GM12874 (cell line): ENCODE measurements at regions not wholly inside any gene's neighbourhood (a gene's known extent, or its start where the extent isn't known, plus 50 kb on each side); places are given as distances from the start of the nearest gene placed in this dataset.
A peak's percentile ranks its signal among the peaks of the same experiment; 100 is the strongest.

Source experiments
- TF ChIP-seq, protein P1 (sequence below): IDR thresholded peaks from 2 replicates; pipeline ENCODE4 v1.5.1; 2011; ENCODE audit warnings: low read depth, mild to moderate bottlenecking, control low read depth, low read length, moderate library complexity; ENCODE audit not compliant: insufficient read depth

DNA sequence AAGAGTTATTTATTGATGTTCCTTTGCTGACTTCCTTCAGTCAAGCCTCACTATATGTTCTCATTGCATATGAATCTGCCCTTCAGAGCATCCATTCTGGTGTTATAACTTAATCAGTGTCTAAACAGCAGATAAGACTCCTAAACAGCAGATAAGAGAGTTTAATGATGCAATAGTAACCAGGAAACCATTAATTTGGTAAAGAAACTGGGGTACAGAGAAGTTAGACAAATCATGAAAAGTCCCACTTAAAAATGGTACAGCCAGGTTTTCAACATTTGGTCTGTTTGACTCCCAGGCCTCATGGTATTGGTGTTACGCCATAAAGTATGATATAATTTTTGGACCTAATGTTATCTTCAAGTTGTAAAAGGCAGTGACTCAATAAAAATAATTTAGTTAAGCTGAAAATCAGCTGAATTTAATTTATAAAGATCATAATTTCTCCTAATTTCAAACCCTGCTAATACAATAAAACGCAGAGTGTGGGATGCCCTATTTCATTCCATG is 127.4 kb upstream of the DST start:
- TF ChIP-seq, protein P1, sequence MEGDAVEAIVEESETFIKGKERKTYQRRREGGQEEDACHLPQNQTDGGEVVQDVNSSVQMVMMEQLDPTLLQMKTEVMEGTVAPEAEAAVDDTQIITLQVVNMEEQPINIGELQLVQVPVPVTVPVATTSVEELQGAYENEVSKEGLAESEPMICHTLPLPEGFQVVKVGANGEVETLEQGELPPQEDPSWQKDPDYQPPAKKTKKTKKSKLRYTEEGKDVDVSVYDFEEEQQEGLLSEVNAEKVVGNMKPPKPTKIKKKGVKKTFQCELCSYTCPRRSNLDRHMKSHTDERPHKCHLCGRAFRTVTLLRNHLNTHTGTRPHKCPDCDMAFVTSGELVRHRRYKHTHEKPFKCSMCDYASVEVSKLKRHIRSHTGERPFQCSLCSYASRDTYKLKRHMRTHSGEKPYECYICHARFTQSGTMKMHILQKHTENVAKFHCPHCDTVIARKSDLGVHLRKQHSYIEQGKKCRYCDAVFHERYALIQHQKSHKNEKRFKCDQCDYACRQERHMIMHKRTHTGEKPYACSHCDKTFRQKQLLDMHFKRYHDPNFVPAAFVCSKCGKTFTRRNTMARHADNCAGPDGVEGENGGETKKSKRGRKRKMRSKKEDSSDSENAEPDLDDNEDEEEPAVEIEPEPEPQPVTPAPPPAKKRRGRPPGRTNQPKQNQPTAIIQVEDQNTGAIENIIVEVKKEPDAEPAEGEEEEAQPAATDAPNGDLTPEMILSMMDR: no peak

GRCh38 chr6:56767892-56768531 is 125.3 kb upstream of the DST start:
- TF ChIP-seq, protein P1: no peak

DNA sequence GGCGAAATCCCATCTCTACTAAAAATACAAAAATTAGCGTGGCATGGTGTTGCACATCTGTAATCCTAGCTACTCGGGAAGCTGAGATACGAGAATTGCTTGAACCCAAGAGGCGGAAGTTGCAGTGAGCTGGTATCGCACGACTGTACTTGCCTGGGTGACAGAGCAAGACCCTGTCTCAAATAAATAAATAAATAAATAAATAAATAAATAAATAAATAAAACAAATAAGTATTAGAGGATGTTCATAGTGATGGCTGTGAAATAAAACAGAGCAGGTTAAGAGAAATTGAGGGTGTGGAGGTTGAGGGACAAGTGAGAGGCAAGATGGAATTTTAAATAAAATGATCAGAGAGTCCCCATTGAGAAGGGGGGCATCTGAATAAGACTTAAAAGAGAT is 124.7 kb upstream of the DST start:
- TF ChIP-seq, protein P1: no peak

DNA sequence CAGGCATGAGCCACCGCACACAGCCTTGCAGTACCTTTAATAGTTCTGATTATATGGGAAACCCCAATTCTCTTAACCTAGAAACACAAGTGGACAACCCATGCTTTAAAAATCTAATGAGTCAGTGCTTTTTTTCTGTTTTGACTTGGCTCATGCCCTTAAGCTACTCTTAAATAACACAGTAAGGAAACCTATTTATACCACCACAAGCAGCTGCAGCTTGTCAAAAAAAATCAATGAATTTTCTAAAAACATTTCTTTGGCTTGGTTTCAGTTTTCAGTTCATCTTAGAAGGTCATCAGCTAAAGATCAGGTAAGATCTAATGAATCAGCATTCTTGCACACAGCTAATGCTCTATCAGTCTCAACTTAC is 124.1 kb upstream of the DST start:
- TF ChIP-seq, protein P1: no peak

DNA sequence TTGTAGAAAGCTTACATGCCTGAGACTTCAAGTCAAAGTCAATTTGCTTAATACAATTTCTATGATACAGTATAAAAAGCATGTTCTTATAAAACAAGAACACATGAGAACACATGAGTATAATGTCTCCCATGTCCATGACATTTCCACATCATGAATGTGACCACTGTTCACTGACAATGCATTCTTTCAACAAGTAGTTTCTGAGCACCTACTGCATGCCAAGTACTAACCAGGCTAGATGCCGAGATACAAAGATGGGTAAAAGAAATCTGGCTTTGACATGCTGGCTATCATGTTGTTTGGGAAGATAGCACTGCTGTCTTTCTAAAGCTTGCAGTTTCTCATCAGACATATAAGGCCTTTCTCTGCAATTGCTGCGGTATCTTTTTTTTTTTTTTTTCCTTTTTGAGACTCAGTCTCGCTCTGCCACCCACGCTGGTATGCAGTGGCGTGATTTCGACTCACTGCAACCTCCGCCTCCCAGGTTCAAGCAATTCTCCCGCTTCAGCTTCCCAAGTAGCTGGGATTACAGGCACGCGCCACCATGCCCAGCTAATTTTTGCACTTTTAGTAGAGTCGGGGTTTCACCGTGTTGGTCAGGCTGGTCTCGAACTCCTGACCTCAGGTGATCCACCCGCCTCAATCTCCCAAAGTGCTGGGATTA is 123.6 kb upstream of the DST start:
- TF ChIP-seq, protein P1: no peak

- TF ChIP-seq, protein P1: no peak
These were observed 122.8 kb upstream of the DST start for GRCh38 chr6:56765494-56765893.

GRCh38 chr6:56764081-56764566 is 121.4 kb upstream of the DST start:
- TF ChIP-seq, protein P1: peak; percentile 56
